ENCODE measurements at regions not wholly inside any gene's neighbourhood (a gene's known extent, or its start where the extent isn't known, plus 50 kb on each side); places are given as distances from the start of the nearest gene placed in this dataset.

DNA sequence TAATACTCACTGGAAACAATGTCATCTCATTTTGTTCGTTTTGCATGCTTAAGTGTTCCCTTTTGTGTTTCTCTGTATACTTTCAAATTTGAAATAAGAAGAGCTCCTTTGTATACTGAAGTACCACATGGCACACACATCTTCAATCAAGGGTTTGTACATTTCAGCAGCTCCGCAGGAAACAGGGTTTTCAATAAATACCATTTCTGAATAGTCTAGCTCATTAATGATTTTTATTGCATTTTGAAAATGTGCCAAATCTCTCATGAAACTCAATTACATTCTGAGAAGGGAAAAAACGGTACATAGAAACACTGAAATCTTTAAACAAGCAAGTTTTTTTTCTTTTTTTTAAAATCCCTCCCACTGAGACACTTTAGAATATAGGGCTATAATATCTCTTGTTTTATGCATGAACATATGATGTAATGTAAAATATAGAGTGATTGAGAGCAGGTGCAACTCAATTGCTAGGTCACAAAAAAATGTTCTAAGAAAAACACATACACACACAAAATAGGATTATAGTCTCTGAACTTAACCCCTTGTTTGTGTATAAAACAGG is 914.2 kb upstream of the PCDH7 start:
- no peak overlapping the region for H3K27ac ChIP-seq
- TF ChIP-seq, protein P1, sequence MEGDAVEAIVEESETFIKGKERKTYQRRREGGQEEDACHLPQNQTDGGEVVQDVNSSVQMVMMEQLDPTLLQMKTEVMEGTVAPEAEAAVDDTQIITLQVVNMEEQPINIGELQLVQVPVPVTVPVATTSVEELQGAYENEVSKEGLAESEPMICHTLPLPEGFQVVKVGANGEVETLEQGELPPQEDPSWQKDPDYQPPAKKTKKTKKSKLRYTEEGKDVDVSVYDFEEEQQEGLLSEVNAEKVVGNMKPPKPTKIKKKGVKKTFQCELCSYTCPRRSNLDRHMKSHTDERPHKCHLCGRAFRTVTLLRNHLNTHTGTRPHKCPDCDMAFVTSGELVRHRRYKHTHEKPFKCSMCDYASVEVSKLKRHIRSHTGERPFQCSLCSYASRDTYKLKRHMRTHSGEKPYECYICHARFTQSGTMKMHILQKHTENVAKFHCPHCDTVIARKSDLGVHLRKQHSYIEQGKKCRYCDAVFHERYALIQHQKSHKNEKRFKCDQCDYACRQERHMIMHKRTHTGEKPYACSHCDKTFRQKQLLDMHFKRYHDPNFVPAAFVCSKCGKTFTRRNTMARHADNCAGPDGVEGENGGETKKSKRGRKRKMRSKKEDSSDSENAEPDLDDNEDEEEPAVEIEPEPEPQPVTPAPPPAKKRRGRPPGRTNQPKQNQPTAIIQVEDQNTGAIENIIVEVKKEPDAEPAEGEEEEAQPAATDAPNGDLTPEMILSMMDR (conservative IDR thresholded peaks at IDR 0.05) = no peak
- TF ChIP-seq ZFX (IDR thresholded peaks at IDR 0.05) = no peak

DNA sequence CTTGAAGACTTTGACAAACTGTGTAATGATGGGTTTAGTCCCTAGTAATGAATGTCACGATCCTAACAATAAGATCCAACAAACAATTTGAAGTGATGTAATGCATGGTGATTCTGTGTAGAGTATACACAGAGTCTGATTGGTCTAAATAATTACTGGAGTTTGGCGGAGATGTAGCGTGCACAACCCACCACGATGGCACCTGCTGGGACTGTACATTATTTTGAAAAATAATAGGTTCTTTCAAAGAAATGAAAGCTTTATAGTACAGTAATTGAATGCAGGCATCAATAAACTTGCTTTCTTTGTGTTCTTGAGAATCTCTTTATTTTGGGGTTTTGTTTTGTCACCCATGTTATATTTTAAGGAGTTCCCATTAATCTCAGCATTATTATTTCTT is 902.2 kb upstream of the PCDH7 start:
- TF ChIP-seq ZFX (IDR thresholded peaks at IDR 0.05) = no peak
- TF ChIP-seq, protein P1 (conservative IDR thresholded peaks at IDR 0.05) = no peak
- no peak overlapping the region for H3K27ac ChIP-seq

DNA sequence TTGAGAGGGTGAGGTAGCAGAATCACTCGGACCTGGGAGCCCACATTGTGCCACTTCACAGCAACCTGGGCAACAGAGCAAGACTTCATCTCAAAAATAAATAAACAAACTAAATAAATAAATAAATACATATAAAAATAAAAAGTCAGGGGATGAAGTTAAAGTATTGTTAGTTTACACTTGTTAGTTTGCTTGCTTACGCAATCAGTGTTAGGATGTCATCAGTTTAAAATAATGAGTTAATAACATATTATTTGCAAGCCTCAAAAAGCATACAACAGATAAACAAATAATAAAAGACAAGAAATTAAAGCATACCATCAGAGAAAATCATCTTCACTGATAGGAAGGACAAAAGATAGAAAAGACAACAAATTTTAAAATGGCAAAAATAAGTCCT is 891.1 kb upstream of the PCDH7 start:
- TF ChIP-seq ZFX (IDR thresholded peaks at IDR 0.05) = no peak
- TF ChIP-seq, protein P1 (conservative IDR thresholded peaks at IDR 0.05) = no peak
- no peak overlapping the region for H3K27ac ChIP-seq

DNA sequence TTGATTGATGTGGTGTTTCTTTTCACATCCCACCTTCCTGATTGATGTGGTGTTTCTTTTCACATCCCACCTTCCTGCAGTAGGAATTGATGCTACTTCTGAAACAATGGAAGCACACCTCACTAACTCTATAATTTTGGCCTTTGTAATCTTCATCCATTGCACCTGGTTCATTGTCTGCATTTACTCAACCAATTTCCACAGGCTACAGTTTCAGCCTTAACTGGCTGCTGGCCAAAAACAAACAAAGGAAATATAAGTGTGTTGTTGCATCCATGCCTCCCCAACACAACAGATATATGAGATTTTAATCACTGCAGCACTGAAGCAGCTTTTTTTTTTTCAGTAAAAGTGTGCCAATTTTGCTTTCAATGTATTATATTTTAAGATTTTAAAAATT is 867.6 kb upstream of the PCDH7 start:
- no peak overlapping the region for H3K27ac ChIP-seq
- TF ChIP-seq, protein P1 (conservative IDR thresholded peaks at IDR 0.05) = no peak
- no peak for TF ChIP-seq ZFX (IDR thresholded peaks at IDR 0.05)

- no peak for TF ChIP-seq ZFX (IDR thresholded peaks at IDR 0.05)
- TF ChIP-seq, protein P1 (conservative IDR thresholded peaks at IDR 0.05) = no peak
- H3K27ac ChIP-seq = no peak overlapping the region
Observed at GRCh38 chr4:29853833-29854232, 866.3 kb upstream of the PCDH7 start.

DNA sequence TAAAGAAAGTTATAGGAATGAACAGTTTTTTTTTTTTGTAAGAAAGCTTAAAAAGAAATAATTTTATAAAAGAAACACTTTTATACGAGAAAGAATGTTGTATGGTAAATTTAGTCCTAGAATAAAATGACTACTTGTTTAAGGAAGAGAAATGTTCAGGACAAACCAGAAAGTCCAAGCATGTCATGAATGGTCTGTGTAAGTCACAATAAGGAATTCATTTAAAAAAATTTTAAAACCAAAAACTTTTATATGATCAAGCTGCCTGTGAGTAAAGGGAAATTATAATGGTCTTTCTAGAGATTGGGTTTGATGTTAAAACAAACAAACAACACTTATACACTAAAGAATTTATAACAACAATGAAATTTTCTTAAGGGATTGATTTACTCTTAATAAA is 858.9 kb upstream of the PCDH7 start:
- TF ChIP-seq, protein P1 (conservative IDR thresholded peaks at IDR 0.05) = no peak
- no peak for TF ChIP-seq ZFX (IDR thresholded peaks at IDR 0.05)

GRCh38 chr4:29867412-29867811 is 852.8 kb upstream of the PCDH7 start:
- no peak for TF ChIP-seq ZFX (IDR thresholded peaks at IDR 0.05)
- TF ChIP-seq, protein P1 (conservative IDR thresholded peaks at IDR 0.05) = no peak; the same call in 1 of the 2 replicates
- H3K27ac ChIP-seq = no peak overlapping the region

More for the DNA sequence above, 858.9 kb upstream of the PCDH7 start:
- H3K27ac ChIP-seq = no peak overlapping the region

Measured in C4-2B (cell line).